Sciatic nerve (tissue), 2 donors: ENCODE measurements at regions not wholly inside any gene's neighbourhood (a gene's known extent, or its start where the extent isn't known, plus 50 kb on each side); places are given as distances from the start of the nearest gene placed in this dataset.

Experiments
- ATAC-seq: fragments of 200-7000 bp; cut with Tn5 transposase; one replicate; pipeline ENCODE4 v1.9.1; 2020; ENCODE audit warnings: mild to moderate bottlenecking, moderate library complexity
- DNase-seq: peaks from one replicate; pipeline ENCODE4 v3.0.0-alpha.2; 2020; ENCODE audit warnings: low spot score
- intact Hi-C: fragments of 100-400 bp; cut with DNase I; formaldehyde crosslinking; loops from one replicate; pipeline ENCODE4 v1.14.2; 2022
- donor health status: DM: no; HTN: no; CAD: no.
- donor health status: DM: no; HTN: no; CAD: no.

DNA sequence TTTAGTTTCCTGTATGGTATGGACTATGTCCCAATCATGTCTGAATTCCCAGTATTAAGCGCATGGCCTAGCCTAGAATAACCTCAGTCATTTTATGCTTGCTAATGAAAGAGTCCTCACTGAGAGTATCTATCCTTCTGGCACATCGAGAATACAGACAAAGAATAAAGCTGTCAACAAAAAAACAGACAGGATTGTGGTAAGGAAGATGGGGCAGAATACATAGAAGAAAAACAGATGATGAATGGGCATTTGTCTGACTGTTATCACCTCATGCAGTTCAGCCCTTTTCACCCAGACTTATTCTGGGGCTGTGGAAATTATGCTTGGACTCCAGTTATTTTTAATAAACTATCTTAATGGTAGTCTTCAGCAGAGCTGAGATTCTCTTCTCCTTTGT is 363.8 kb upstream of the TNC start:
- intact Hi-C loops, result no loop called here
- ATAC-seq (no peak), DNase-seq (no peak)

- ATAC-seq (no peak), DNase-seq (no peak)
- intact Hi-C loops, result no loop called here
Measured at GRCh38 chr9:115482747-115483146, 364.8 kb upstream of the TNC start.

DNA sequence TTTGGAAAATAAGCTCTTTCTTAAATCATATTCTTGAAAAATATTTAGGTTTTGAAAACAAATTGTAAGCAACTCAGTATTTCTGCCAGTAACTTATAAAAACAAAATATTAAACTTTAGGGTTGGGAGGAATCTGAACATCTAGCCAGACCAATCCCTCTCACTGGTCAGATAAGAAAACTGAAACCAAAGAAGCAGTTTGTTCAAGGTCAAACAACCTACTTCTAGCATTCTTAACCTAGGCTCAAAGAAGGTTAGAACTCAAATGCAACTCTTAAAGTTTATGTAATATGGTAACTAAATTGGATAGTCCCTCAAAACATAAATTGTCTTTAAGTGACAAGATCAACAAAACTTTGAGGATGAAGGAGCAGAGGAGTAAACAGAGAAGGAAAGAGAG is 374.9 kb upstream of the TNC start:
- ATAC-seq (no peak), DNase-seq (no peak)
- intact Hi-C loops, result no loop called here

DNA sequence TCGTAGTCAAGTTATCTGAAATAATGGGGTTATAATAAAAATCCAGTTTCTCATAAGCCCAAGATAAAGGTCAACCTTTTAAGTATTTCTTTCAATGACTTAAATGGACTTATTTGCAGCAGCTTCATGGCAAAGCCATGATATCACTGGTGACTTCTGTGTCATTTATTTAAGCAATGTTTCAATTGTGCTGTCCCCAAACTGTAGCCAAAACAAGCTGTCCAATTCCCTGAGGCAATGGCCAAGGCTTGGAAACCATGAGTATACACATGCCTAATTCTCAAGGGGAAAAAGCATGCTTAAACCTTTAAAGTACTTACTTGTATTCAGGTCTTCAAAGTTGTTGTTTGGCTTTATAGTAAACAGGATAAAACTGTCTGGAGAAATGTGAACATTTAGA is 376.4 kb upstream of the TNC start:
- ATAC-seq (no peak), DNase-seq (no peak)
- intact Hi-C loops, result no loop called here

GRCh38 chr9:115495052-115495635 is 377.2 kb upstream of the TNC start:
- ATAC-seq, result no peak
- no peak for DNase-seq
- intact Hi-C loops, result no loop called here

DNA sequence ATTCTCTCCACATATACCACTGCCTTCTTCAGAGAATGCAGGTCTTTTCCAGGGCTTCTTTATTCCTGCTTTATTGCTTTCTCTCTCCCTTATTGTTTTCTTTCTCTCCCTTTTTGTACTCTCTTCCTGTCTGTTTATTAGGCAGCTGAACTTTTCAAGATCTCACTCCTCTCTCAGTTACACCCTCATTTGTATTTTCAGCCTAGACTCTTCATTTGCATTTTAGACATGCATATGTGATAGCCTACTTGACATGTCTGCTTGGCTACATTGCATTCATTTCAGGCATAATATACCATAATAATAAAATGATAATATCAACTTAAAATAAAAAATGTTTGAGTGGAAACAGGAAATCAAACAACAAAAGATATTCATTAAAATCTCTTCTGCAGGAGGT is 377.9 kb upstream of the TNC start:
- ATAC-seq (no peak), DNase-seq (no peak)
- intact Hi-C loops, result no loop called here

DNA sequence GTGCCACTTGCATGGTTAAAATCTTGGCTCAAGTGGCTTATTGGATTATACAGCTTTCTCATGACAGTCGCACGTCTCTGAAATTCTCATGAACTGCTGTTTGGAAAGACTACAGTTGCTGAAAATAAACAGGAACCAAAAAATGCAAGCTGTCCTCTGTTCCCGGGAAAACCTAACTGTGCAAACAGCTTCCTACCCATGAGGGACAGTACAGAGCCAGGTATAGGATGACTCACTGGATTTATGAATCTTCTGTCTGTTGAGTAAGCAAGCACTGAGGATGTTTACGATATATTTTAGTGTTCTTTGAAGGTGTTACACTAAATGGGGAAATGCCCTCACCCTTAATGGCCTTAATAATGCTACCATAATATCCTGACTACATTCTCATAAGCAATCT is 380.3 kb upstream of the TNC start:
- DNase-seq (no peak), ATAC-seq (no peak)
- intact Hi-C loops, result no loop called here

DNA sequence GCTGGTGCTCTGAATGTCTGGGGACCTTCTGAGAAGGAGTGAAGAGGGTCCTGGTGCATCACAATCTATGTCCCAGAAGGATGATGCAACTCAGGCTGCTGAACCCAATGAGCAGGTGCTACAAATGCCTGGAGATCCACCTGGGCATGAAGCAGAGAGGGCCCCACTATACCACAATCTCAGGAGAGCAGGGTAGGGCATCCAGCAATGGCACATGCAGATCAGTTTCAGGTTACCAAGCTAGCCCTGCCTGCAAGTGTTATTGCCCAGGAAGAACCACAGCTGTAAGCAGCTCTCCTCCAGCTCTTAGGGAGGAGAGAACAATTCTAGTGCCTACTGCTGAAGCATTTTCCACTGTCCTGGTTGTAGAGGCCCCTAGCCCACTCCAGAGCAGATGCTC is 389.2 kb upstream of the TNC start:
- DNase-seq (no peak), ATAC-seq (no peak)
- intact Hi-C loops, result no loop called here

DNA sequence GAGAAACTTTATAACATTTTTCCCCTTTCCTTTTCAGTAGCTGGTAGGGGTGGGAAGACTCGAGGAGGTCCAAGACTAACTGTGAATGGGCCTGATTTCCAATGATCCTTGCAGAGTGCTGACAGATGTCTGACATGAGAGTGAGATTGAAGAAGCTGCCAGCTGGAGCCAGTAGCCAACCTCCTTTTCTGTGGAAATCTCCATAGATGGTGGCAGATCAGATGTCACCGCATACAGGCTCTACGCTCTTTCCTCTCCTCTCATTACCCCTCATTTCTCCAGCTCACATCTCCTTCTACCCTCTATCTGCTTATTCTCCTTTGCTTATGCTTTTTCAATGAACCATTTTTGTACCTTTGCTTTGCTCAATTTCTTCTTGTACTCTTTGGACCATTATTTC is 395.2 kb upstream of the TNC start:
- ATAC-seq, result no peak
- intact Hi-C loops, result no loop called here
- no peak for DNase-seq

GRCh38 chr9:115514454-115514853 is 396.5 kb upstream of the TNC start:
- ATAC-seq (no peak), DNase-seq (no peak)
- intact Hi-C loops, result no loop called here

- DNase-seq (no peak), ATAC-seq (no peak)
- intact Hi-C loops, result no loop called here
Measured at GRCh38 chr9:115517335-115518075, 399.5 kb upstream of the TNC start.

GRCh38 chr9:115520646-115521045 is 402.7 kb upstream of the TNC start:
- intact Hi-C loops, result loop anchor here (10.0 kb wide), 2 partner anchors 776 to 856 kb away; no protein-coding TSS in a partner anchor
- ATAC-seq (no peak), DNase-seq (no peak)

- ATAC-seq (no peak), DNase-seq (no peak)
- intact Hi-C loops, result loop anchor here (10.0 kb wide), 2 partner anchors 778 to 858 kb away; no protein-coding TSS in a partner anchor
Measured at GRCh38 chr9:115522912-115523311, 405.0 kb upstream of the TNC start.

- peak; percentile 84 for ATAC-seq
- intact Hi-C loops, result loop anchor here (10.0 kb wide), 2 partner anchors 780 to 860 kb away; no protein-coding TSS in a partner anchor
- DNase-seq, result no peak
Measured at GRCh38 chr9:115524453-115525059, 406.6 kb upstream of the TNC start.

- DNase-seq (no peak), ATAC-seq (no peak)
- intact Hi-C loops, result loop anchor here (10.0 kb wide), 2 partner anchors 781 to 861 kb away; no protein-coding TSS in a partner anchor
Measured at GRCh38 chr9:115525111-115526058, 407.4 kb upstream of the TNC start.

- intact Hi-C loops, result loop anchor here (5.0 kb wide), 1 partner anchor 851 kb away; no protein-coding TSS in a partner anchor
- ATAC-seq, result peak; percentile 41
- DNase-seq, result no peak
Measured at GRCh38 chr9:115531410-115532125, 413.6 kb upstream of the TNC start.

- intact Hi-C loops, result loop anchor here (5.0 kb wide), 1 partner anchor 849 kb away; no protein-coding TSS in a partner anchor
- DNase-seq (no peak), ATAC-seq (no peak)
Measured at GRCh38 chr9:115533511-115533910, 415.6 kb upstream of the TNC start.

- no peak for DNase-seq
- ATAC-seq, result no peak
- intact Hi-C loops, result loop anchor here (5.0 kb wide), 1 partner anchor 1557 kb away; no protein-coding TSS in a partner anchor
Measured at GRCh38 chr9:115540091-115540490, 422.1 kb upstream of the TNC start.
